Activated CD4-positive, alpha-beta T cell treated with anti-CD3 and anti-CD28 coated beads, Interleukin-2, Interleukin-6, amounts not matched to agents 100 ng/mL and 50 ng/mL, durations not matched to agents 16 hours and 8 hours (primary cell): ENCODE measurements at regions not wholly inside any gene's neighbourhood (a gene's known extent, or its start where the extent isn't known, plus 50 kb on each side); places are given as distances from the start of the nearest gene placed in this dataset.
"Not testable (repeated sequence)": the region's sequence is repeated elsewhere in the genome, so short reads cannot be mapped to it uniquely, and the experiment has no call there.

Experiments
- DNase-seq: peaks from one replicate; pipeline ENCODE4 v3.0.0-alpha.2; 2020

- DNase-seq = no peak
Observed at GRCh38 chr4:26048378-26048882, 134.4 kb downstream of the SMIM20 start.

GRCh38 chr4:26048950-26049349 lies 134.9 kb downstream of the SMIM20 start:
- no peak for DNase-seq

GRCh38 chr4:26049447-26049846 lies 135.4 kb downstream of the SMIM20 start:
- no peak for DNase-seq

DNA sequence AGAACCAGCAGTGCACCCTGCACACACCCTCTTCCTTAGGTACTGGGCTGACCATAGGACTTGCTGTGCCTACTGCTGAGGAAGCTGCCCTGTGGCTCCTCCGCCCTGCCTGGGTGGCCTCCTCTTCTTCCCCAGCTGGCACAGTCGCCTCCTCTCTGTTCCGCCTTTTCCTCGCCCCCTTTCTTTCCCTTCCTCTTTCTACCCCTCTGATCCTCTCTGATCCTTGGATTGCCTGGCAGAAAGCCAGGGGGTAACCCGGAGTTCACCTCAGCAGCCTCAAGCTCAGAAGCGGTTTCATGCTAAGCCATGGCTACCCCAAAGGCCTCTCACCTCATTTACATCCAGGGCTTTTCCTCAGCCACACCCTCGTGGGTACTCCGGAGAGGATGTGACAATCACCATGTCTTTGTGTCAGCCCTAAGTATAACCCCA lies 136.2 kb downstream of the SMIM20 start:
- DNase-seq = no peak

GRCh38 chr4:26050671-26051070 lies 136.7 kb downstream of the SMIM20 start:
- DNase-seq = no peak

DNA sequence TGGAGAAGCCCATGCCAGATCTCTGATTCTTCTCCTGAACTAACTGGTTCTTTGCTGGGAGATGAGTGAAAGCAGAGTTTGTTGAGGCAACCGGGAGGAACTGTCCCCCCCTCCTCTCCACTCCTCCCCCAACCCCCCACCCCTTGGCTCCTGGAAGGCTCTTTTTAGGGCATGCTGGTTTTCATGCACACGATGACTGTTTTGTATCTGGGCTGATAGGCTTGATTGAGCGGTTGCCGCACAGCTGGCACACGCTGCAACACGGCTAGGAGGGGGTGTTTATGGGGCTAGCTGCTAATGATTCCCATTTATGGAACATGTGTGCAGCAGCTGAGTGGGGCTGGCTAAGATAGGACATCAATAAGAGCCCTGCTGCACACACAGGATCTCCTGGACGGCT lies 137.2 kb downstream of the SMIM20 start:
- DNase-seq = no peak

- no peak for DNase-seq
Observed at GRCh38 chr4:26052663-26053541, 138.9 kb downstream of the SMIM20 start.

- DNase-seq = no peak
Observed at GRCh38 chr4:26053761-26054160, 139.7 kb downstream of the SMIM20 start.

GRCh38 chr4:26055855-26056254 lies 141.8 kb downstream of the SMIM20 start:
- DNase-seq = no peak

- no peak for DNase-seq
Observed at GRCh38 chr4:26056406-26056805, 142.4 kb downstream of the SMIM20 start.

GRCh38 chr4:26057839-26058238 lies 143.8 kb downstream of the SMIM20 start:
- DNase-seq = not testable (repeated sequence)

- DNase-seq = peak; percentile 53
Observed at GRCh38 chr4:26058537-26058936, 144.5 kb downstream of the SMIM20 start.

DNA sequence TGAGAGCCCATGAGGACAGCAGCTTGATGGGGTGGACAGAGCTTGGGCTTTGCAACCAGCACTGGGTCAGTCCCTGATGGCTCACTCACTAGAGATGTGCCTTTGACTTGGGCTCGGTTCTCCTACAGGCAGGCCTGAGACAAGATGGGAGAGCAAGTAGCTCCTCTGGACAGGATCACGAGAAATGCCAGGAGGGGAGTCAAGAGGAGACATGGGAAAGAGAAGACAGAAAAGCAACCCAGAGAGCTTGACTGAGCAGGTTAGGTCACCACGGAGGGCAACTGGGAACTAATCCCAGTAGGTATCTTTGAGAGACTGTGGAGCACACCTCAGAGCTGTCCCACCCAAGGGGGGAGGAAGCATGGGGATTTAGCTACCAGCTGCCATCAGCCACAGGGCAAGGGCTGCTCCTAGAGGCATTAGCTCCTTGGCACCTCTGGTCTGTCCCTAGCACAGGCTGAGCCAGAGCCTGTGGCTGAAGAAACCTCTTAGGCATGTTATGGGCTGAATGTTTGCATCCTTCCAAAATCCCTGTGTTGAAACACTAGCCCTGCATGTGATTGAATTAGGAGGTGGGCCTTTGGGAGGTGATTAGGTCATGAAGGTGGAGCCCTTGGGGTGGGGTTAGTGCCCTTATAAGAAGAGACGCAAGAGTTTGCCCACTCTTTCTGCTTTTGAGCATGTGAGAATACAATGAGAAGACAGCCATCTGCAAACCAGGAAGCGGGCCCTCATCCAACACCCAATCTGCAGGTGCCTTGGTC lies 145.6 kb downstream of the SMIM20 start:
- no peak for DNase-seq

DNA sequence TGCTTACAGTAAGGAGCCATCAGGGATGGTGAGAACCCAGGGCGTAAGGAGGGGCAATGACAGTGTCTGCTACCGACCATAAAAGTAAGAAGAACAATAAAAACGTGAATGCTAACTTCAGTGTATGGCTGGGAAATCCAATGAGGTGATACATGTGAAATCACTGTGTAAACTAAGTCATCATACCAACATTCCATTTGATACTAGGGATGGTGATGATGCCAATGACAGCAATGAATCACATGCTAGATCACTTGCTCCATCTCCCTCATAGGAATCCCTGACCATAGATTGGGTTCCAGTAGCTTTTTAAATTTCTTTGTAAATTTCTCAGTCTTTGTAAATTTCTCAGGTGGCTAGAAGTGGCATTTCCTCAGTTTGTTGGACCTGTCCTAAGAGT lies 146.3 kb downstream of the SMIM20 start:
- no peak for DNase-seq

DNA sequence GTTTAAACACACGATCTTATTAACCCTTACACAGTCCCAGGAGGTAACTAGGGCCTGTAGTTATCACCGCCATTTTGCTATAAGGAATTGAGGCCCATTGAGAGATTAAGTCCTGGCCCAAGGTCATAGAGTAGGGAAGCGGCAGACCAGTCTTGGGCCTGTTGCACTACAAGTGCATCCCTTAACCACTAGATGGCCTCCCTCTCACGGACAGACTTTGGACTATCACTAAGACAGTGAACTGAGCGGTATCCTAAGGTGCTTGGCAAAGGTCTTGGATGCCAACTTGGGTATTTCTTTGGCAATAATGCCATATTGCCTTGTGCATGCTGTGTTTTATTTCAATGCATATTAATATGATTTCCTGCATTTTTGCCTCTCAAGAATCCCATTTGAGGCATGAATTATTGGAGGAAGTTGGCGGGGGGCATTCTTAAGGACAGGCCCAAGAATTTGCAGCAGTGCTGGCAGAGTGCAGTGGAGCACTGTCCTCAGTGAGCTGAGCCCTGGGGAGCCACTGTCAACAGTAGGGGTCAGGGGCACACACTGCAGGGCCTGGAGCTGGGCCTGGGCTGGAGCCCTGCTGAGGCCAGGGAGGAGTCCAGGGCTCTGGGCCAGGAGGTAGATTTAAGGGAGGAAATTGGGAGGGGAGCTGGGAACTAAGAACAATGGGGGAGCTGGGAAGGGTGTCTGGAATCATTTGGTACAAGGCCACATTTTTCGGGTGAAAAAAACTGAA lies 147.4 kb downstream of the SMIM20 start:
- DNase-seq = peak; percentile 62

- no peak for DNase-seq
Observed at GRCh38 chr4:26062215-26062614, 148.2 kb downstream of the SMIM20 start.

- not testable (repeated sequence) for DNase-seq
Observed at GRCh38 chr4:26064009-26064408, 150.0 kb downstream of the SMIM20 start.

DNA sequence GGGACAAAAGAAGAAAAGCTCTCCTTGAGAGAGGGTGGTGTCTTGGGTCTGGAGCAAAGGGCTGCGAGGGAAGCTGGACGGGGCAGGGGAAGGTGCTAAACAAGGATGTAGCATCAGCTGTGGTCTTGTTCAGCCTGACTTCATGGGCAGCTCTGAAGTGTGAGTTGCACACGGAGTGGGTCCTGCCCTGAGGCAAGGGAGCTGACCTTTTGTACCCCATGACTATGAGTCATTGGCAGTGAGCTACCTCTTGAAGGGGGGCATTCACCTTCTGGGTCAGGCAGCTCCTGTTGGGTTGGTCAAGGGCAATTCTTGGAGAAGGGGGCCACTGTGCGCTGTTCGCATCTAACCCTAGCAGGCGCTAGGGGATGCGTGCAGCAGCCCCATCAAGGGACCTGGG lies 151.8 kb downstream of the SMIM20 start:
- DNase-seq = no peak

DNA sequence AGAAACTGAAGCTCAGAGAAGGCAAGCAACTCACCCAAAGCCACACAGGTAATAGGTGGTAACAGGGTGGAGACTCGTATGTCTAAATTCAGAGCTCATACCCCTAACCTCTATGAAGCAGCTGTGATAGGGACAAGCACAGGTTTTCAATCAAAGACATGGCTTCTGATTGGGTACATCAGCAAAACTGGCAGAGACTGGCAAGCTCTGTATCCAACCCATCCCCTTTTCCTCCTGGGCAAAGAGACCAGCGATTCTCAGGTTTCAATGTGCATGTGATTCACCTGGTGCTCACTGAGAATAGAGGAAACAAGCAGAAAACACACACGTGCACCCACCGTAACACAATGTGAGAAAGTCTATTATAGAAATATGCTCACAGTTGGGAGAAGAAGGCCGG lies 153.0 kb downstream of the SMIM20 start:
- no peak for DNase-seq

- peak; percentile 30 for DNase-seq
Observed at GRCh38 chr4:26069218-26069617, 155.2 kb downstream of the SMIM20 start.

GRCh38 chr4:26071688-26072087 lies 157.7 kb downstream of the SMIM20 start:
- no peak for DNase-seq

DNA sequence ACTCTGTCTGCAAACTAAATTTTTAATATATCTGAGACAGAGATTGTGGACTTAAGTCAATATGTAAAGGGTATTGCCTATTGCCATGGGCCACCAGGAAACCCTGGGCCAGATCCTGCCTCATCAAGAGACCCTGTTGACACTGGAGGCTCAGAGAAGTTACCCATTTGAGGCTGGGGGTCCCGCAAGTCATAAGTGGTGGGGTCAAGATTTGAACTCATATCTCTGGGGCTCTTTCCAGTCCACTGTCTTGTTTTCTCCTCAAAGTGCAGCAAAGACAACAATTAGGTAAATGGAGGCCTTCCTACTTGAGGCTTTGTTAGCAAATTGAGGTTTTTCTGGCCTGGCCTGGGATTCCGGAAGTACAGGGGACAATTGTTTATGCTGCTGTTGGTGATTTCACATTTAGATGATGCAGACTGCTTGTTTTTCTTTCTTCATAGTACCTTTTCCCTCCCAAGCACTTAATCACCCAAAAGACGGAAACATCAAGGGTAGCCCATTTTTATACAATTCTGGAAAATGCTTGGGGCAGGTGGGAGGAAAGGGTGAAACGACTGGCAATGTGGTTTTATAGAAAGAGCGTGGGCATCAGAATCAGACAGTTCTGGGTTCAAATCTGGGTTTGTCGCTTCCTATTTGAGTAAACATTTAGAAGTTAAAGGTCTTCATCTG lies 160.0 kb downstream of the SMIM20 start:
- DNase-seq = peak; percentile 54
